BLaER1 (cell line): ENCODE measurements at regions not wholly inside any gene's neighbourhood (a gene's known extent, or its start where the extent isn't known, plus 50 kb on each side); places are given as distances from the start of the nearest gene placed in this dataset.
A peak's percentile ranks its signal among the peaks of the same experiment; 100 is the strongest.

Experiments used
- H3K27ac ChIP-seq: shearing (Covaris generic); formaldehyde crosslinking; 2 replicates; pipeline ENCODE4 v1.8.1; 2022
- H3K27me3 ChIP-seq: shearing (Covaris generic); formaldehyde crosslinking; 2 replicates; pipeline ENCODE4 v1.8.1; 2022
- H3K36me3 ChIP-seq: shearing (Covaris generic); formaldehyde crosslinking; 2 replicates; pipeline ENCODE4 v1.8.1; 2022
- H3K4me1 ChIP-seq: shearing (Covaris generic); formaldehyde crosslinking; 2 replicates; pipeline ENCODE4 v1.8.1; 2022
- H3K4me2 ChIP-seq: shearing (Covaris generic); formaldehyde crosslinking; 2 replicates; pipeline ENCODE4 v1.8.1; 2022
- H3K4me3 ChIP-seq: shearing (Covaris generic); formaldehyde crosslinking; 2 replicates; pipeline ENCODE4 v1.8.1; 2022
- H3K9ac ChIP-seq: shearing (Covaris generic); formaldehyde crosslinking; 2 replicates; pipeline ENCODE4 v1.8.1; 2022
- H3K9me3 ChIP-seq: shearing (Covaris generic); formaldehyde crosslinking; 2 replicates; pipeline ENCODE4 v1.8.1; 2022
- H4K20me1 ChIP-seq: shearing (Covaris generic); formaldehyde crosslinking; 2 replicates; pipeline ENCODE4 v1.8.1; 2022
- Cebpa-rat ChIP-seq: shearing (Covaris generic); IDR thresholded peaks from 2 replicates; pipeline ENCODE4 v1.8.1; 2022

GRCh38 chr4:42327323-42327722 lies 70.0 kb upstream of the SHISA3 start:
- TF ChIP-seq Cebpa-rat = no peak
- H3K27me3 ChIP-seq = no peaks in the 10 kb centered on the region
- peaks cover 23% of the 10 kb centered on the region for H3K9me3 ChIP-seq
- H3K9ac ChIP-seq = no peak overlapping the region
- no peaks in the 10 kb centered on the region for H4K20me1 ChIP-seq
- H3K4me2 ChIP-seq = no peak overlapping the region
- H3K36me3 ChIP-seq = no peaks in the 10 kb centered on the region
- no peak overlapping the region for H3K27ac ChIP-seq
- H3K4me1 ChIP-seq = peaks cover 14% of the 10 kb centered on the region
- no peak overlapping the region for H3K4me3 ChIP-seq

GRCh38 chr4:42328978-42329377 lies 68.3 kb upstream of the SHISA3 start:
- Histone ChIP-seq H3K9me3 (peaks cover 22% of the 10 kb centered on the region), H3K4me1 (peaks cover 21% of the 10 kb centered on the region), H3K9ac (no peak overlapping the region), H3K36me3 (no peaks in the 10 kb centered on the region), H3K27ac (no peak overlapping the region), H3K4me2 (no peak overlapping the region), H3K27me3 (no peaks in the 10 kb centered on the region), H3K4me3 (no peak overlapping the region), H4K20me1 (no peaks in the 10 kb centered on the region)
- TF ChIP-seq Cebpa-rat = no peak

DNA sequence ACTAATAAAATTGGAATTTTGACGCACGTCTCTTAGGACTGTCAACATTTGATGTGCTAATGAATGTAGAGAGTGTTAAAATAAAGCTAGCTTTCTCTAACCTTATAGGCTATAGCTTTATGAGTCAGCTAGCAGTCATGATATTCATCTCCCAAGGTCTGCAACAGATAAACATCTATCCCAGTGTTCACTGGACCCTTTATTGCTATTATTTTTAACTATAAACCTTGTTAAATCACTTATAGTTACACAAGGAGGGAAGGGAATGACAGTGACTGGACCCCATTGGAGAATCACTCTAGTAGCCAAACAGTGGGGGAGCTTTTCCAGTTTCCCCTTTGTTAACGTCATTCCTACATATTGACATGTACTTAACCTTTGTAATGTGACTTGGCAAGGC lies 67.9 kb upstream of the SHISA3 start:
- H3K4me1 ChIP-seq = peaks cover 21% of the 10 kb centered on the region
- no peaks in the 10 kb centered on the region for H4K20me1 ChIP-seq
- no peak overlapping the region for H3K9ac ChIP-seq
- H3K4me3 ChIP-seq = no peak overlapping the region
- H3K36me3 ChIP-seq = no peaks in the 10 kb centered on the region
- H3K4me2 ChIP-seq = no peak overlapping the region
- no peak for TF ChIP-seq Cebpa-rat
- no peaks in the 10 kb centered on the region for H3K27me3 ChIP-seq
- peaks cover 19% of the 10 kb centered on the region for H3K9me3 ChIP-seq
- no peak overlapping the region for H3K27ac ChIP-seq

- Histone ChIP-seq H3K4me2 (no peak overlapping the region), H3K9ac (no peak overlapping the region), H3K9me3 (peaks cover 19% of the 10 kb centered on the region), H4K20me1 (no peaks in the 10 kb centered on the region), H3K4me3 (no peak overlapping the region), H3K4me1 (peaks cover 21% of the 10 kb centered on the region), H3K27ac (no peak overlapping the region), H3K36me3 (no peaks in the 10 kb centered on the region), H3K27me3 (no peaks in the 10 kb centered on the region)
- TF ChIP-seq Cebpa-rat = no peak
Observed at GRCh38 chr4:42330002-42330592, 67.2 kb upstream of the SHISA3 start.

DNA sequence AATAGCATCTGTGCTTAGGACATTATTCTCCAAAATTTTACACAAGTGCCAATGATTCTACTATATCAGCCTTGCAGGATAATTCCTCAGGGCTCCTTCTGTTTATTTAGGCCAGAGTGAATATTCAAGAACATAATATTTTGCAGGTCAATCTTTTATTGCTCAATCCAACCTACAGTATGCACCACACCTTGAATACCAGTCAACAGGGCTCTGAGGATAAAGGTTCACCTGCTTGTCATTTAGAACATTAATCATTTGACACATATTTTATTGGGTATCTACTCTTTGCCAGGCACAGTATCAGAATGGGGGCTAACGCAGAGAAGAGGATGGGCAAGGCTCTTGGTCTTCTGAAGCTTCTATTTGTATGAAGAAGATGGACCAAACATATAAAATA lies 66.2 kb upstream of the SHISA3 start:
- no peaks in the 10 kb centered on the region for H3K27me3 ChIP-seq
- peaks cover 21% of the 10 kb centered on the region for H3K4me1 ChIP-seq
- H3K4me3 ChIP-seq = no peak overlapping the region
- no peaks in the 10 kb centered on the region for H4K20me1 ChIP-seq
- 0 out of 2 replicates have a peak overlapping the region, but pooled peaks have one; percentile 71 for H3K4me2 ChIP-seq
- H3K9ac ChIP-seq = no peak overlapping the region
- H3K27ac ChIP-seq = no peak overlapping the region
- peaks cover 19% of the 10 kb centered on the region for H3K9me3 ChIP-seq
- TF ChIP-seq Cebpa-rat = no peak
- no peaks in the 10 kb centered on the region for H3K36me3 ChIP-seq

DNA sequence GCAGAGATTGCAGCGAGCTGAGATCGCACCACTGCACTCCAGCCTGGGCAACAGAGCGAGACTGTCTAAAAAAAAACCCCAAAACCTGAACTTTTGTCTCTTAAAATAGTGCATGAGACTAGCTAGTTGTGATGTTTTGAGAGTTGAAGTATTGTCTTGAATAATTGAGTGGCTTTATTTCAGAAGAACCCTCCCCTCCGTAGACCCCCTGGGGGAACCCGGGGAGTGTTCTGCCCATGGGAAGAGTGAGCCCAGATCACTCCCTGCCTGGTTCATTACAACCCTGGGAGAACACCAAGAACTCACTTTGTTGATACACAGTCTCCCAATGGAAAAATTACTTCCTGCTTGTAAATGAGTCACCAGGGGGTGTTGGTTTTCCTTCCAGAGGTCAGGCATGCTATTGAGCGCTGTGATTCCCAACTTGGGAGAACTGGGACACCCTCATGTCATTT lies 65.3 kb upstream of the SHISA3 start:
- no peaks in the 10 kb centered on the region for H4K20me1 ChIP-seq
- no peak overlapping the region for H3K9ac ChIP-seq
- H3K27ac ChIP-seq = no peak overlapping the region
- H3K27me3 ChIP-seq = no peaks in the 10 kb centered on the region
- no peaks in the 10 kb centered on the region for H3K36me3 ChIP-seq
- no peak overlapping the region; the same call in 1 of the 2 replicates for H3K4me3 ChIP-seq
- TF ChIP-seq Cebpa-rat = no peak
- H3K9me3 ChIP-seq = peaks cover 19% of the 10 kb centered on the region
- peak overlapping the region; percentile 71 for H3K4me2 ChIP-seq
- H3K4me1 ChIP-seq = peaks cover 21% of the 10 kb centered on the region

- H3K27me3 ChIP-seq = no peaks in the 10 kb centered on the region
- no peaks in the 10 kb centered on the region for H3K4me1 ChIP-seq
- H3K36me3 ChIP-seq = no peaks in the 10 kb centered on the region
- no peaks in the 10 kb centered on the region for H3K9me3 ChIP-seq
- no peak overlapping the region for H3K4me2 ChIP-seq
- no peaks in the 10 kb centered on the region for H4K20me1 ChIP-seq
- H3K9ac ChIP-seq = no peak overlapping the region
- H3K4me3 ChIP-seq = no peak overlapping the region
- no peak for TF ChIP-seq Cebpa-rat
- no peak overlapping the region for H3K27ac ChIP-seq
Observed at GRCh38 chr4:42339935-42340406, 57.3 kb upstream of the SHISA3 start.

DNA sequence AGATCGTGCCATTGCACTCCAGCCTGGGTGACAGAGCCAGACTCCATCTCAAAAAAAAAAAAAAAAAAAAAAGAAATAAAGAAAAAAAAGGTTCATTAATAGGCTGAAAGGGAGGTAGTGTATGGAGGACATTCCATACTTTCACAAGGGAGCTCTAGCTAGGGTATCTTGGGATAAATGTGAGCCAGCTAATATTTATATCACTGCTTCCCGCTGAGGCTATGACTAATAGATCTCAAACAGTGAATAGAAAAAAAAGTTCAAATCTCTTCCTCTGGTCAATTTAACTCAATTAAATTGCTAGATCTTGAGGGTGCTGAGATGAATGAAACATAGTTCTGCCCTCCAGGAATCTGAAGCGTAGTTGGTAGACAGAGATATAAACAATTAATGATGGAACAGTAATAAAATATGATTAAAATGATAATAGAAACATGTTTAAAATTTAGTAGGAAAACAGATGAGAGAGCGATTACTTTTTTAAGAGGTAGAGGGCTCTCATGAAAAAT lies 55.7 kb upstream of the SHISA3 start:
- no peaks in the 10 kb centered on the region for H3K36me3 ChIP-seq
- no peak overlapping the region for H3K4me3 ChIP-seq
- H3K4me2 ChIP-seq = no peak overlapping the region
- no peaks in the 10 kb centered on the region for H3K4me1 ChIP-seq
- H3K27me3 ChIP-seq = no peaks in the 10 kb centered on the region
- H3K9ac ChIP-seq = no peak overlapping the region
- H4K20me1 ChIP-seq = no peaks in the 10 kb centered on the region
- no peak for TF ChIP-seq Cebpa-rat
- H3K9me3 ChIP-seq = no peaks in the 10 kb centered on the region
- no peak overlapping the region for H3K27ac ChIP-seq

GRCh38 chr4:42342459-42342858 lies 54.8 kb upstream of the SHISA3 start:
- H3K36me3 ChIP-seq = no peaks in the 10 kb centered on the region

DNA sequence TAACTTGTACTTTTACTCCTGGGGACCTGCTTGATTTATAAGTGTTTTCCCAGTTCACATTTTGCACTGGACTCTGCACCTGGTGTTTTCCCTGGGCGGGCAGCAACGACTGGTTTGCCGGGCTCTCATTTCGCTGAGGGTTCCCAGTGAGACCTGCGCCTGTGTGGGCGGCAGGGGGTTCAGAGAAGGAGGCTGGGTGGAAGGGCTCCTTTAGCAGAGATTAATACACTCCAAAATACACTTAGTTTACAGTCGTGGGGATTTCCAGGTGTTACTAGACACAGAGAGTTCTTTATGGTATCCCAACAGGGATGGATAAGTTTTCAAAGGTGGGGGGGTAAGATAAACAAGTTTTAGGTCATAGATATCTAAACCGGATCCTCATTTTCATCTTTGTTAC lies 53.0 kb upstream of the SHISA3 start:
- Histone ChIP-seq H3K27me3 (no peaks in the 10 kb centered on the region), H3K4me1 (no peaks in the 10 kb centered on the region), H3K4me3 (no peak overlapping the region), H3K4me2 (no peak overlapping the region), H3K36me3 (no peaks in the 10 kb centered on the region), H3K27ac (no peak overlapping the region), H3K9ac (no peak overlapping the region), H3K9me3 (no peaks in the 10 kb centered on the region), H4K20me1 (no peaks in the 10 kb centered on the region)
- TF ChIP-seq Cebpa-rat = no peak

More at GRCh38 chr4:42342459-42342858, 54.8 kb upstream of the SHISA3 start:
- Histone ChIP-seq H3K27ac (no peak overlapping the region), H3K9me3 (no peaks in the 10 kb centered on the region), H4K20me1 (no peaks in the 10 kb centered on the region), H3K27me3 (no peaks in the 10 kb centered on the region), H3K4me3 (no peak overlapping the region), H3K4me2 (no peak overlapping the region), H3K9ac (no peak overlapping the region), H3K4me1 (no peaks in the 10 kb centered on the region)
- TF ChIP-seq Cebpa-rat = no peak
